ENCODE measurements at regions not wholly inside any gene's neighbourhood (a gene's known extent, or its start where the extent isn't known, plus 50 kb on each side); places are given as distances from the start of the nearest gene placed in this dataset.
"Not testable (repeated sequence)": the region's sequence is repeated elsewhere in the genome, so short reads cannot be mapped to it uniquely, and the experiment has no call there.

DNA sequence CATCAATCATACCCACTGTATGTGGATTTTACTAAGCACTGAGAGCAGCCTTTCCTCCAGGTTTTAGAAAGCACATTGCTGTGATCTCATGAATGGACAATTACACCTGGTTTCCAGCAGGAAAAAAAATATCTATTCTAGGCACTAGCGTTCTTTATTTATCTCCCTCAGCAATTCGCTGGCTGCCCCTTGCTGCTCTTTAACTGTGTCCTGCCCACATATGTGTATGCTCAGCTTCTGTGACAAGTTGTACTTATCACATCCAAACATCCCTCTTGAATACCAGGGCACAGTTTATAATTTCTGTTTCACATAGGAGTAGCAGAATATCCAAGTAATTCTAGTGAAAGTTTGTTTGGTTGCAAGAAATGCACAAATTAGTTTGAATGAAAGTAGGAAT lies 146.8 kb downstream of the USP46 start:
- H3K4me3 ChIP-seq: no peak overlapping the region
- no peaks in the 10 kb centered on the region for H3K4me1 ChIP-seq
- DNase-seq: no peak
- in situ Hi-C loops (cut with MboI; ENCODE audit: low sequenced_read_pairs in 4 of 4) (no loop called here), intact Hi-C loops (cut with DNase I; ENCODE audit: low total_unique reads) (no loop called here)
- H3K27me3 ChIP-seq: no peaks in the 10 kb centered on the region
- no peaks in the 10 kb centered on the region for H3K36me3 ChIP-seq
- no peak for ATAC-seq
- no peaks in the 10 kb centered on the region for H3K9me3 ChIP-seq
- H3K27ac ChIP-seq: no peak overlapping the region
- TF ChIP-seq, protein P1, sequence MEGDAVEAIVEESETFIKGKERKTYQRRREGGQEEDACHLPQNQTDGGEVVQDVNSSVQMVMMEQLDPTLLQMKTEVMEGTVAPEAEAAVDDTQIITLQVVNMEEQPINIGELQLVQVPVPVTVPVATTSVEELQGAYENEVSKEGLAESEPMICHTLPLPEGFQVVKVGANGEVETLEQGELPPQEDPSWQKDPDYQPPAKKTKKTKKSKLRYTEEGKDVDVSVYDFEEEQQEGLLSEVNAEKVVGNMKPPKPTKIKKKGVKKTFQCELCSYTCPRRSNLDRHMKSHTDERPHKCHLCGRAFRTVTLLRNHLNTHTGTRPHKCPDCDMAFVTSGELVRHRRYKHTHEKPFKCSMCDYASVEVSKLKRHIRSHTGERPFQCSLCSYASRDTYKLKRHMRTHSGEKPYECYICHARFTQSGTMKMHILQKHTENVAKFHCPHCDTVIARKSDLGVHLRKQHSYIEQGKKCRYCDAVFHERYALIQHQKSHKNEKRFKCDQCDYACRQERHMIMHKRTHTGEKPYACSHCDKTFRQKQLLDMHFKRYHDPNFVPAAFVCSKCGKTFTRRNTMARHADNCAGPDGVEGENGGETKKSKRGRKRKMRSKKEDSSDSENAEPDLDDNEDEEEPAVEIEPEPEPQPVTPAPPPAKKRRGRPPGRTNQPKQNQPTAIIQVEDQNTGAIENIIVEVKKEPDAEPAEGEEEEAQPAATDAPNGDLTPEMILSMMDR (IDR thresholded peaks at IDR 0.05 in 4 of 5, conservative IDR thresholded peaks at IDR 0.05 in 1 of 5): no peak
- TF ChIP-seq POLR2A (IDR thresholded peaks at IDR 0.05): no peak

DNA sequence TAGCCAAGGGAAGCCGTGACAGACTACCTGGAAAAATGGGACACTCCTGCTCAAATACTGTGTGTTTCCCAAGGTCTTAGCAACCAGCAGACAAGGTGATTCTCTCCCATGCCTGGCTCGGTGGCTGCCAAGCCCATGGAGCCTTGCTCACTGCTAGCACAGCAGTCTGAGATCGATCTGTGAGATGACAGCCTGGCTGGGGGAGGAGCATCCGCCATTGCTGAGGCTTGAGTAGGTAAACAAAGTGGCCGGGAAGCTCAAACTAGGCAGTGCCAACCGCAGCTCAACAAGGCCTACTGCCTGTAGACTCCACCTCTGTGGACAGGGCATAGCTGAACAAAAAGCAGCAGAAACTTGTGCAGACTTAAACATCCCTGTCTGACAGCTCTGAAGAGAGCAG lies 137.0 kb downstream of the USP46 start:
- H3K9me3 ChIP-seq; H3K4me1 ChIP-seq; H3K4me3 ChIP-seq; DNase-seq; ATAC-seq; in situ Hi-C loops (cut with MboI; ENCODE audit: low sequenced_read_pairs in 4 of 4); H3K36me3 ChIP-seq; H3K27ac ChIP-seq; H3K27me3 ChIP-seq; intact Hi-C loops (cut with DNase I; ENCODE audit: low total_unique reads): not testable (repeated sequence)

DNA sequence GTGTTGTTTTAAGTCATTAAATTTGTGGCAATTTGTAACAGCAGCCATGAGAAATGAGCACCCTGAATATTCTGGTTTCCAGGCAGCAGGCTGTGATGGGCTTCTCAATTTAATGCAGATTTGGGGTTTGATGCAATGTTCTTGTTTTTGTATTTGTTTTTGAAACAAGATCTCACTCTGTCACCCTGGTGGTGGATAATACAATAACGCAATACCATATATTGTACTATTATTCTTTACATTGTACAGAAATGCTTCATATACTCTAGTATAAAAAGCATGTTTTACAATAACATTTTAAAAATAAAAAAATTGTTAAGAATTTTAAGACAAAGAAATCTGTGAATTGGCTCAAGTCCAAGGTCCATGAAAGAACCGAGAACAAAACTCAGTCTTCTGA lies 129.1 kb downstream of the USP46 start:
- H3K4me1 ChIP-seq: no peaks in the 10 kb centered on the region
- no peaks in the 10 kb centered on the region for H3K36me3 ChIP-seq
- in situ Hi-C loops (cut with MboI; ENCODE audit: low sequenced_read_pairs in 4 of 4): loop anchor here in 1 of 4 donors (25.0 kb wide), 1 partner anchor 1707 kb away; the partner anchor contains the start of gene PDGFRA
- ATAC-seq: no peak
- no peak for DNase-seq
- no peak overlapping the region for H3K27ac ChIP-seq
- TF ChIP-seq, protein P1 (IDR thresholded peaks at IDR 0.05 in 4 of 5, conservative IDR thresholded peaks at IDR 0.05 in 1 of 5): no peak
- no peak for TF ChIP-seq POLR2A (IDR thresholded peaks at IDR 0.05)
- no peaks in the 10 kb centered on the region for H3K27me3 ChIP-seq
- no peaks in the 10 kb centered on the region for H3K9me3 ChIP-seq
- no peak overlapping the region for H3K4me3 ChIP-seq
- intact Hi-C loops (cut with DNase I; ENCODE audit: low total_unique reads): no loop called here

DNA sequence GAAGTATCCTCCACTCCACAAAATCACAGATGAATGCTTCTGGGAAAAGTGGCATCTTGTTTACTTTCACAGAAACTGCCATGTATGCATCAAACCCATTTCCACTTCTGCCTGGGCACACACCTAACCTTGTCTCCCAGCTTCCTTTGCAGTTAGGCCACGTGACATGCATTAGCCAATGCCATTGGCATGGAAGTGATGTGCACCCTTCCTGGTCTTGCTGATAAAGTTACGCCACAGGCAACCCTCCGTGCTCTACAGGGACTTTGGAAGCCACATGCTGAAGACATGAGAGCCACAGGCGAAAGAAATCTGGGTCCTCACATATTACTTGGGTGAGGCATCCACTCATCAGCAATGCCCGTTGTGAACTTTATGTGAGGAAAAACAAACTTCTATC lies 123.3 kb downstream of the USP46 start:
- Histone ChIP-seq H3K4me1 (no peaks in the 10 kb centered on the region), H3K27ac (no peak overlapping the region), H3K4me3 (no peak overlapping the region), H3K27me3 (no peaks in the 10 kb centered on the region), H3K9me3 (no peaks in the 10 kb centered on the region), H3K36me3 (no peaks in the 10 kb centered on the region)
- ATAC-seq: no peak
- in situ Hi-C loops (cut with MboI; ENCODE audit: low sequenced_read_pairs in 4 of 4): loop anchor here in 1 of 4 donors (25.0 kb wide), 1 partner anchor 1702 kb away; the partner anchor contains the start of gene PDGFRA
- no peak for DNase-seq
- intact Hi-C loops (cut with DNase I; ENCODE audit: low total_unique reads): no loop called here
- no peak for TF ChIP-seq POLR2A (IDR thresholded peaks at IDR 0.05)
- TF ChIP-seq, protein P1 (IDR thresholded peaks at IDR 0.05 in 4 of 5, conservative IDR thresholded peaks at IDR 0.05 in 1 of 5): no peak
